LNCaP clone FGC (cell line): ENCODE measurements at regions not wholly inside any gene's neighbourhood (a gene's known extent, or its start where the extent isn't known, plus 50 kb on each side); places are given as distances from the start of the nearest gene placed in this dataset.

Experiments
- DNase-seq: peaks from one replicate; pipeline ENCODE4 v3.0.0-alpha.2; 2011; ENCODE audit warnings: low read depth
- H3K4me3 ChIP-seq: 2 replicates; pipeline ENCODE4 v1.5.1; 2011; ENCODE audit warnings: mild to moderate bottlenecking, low read depth, low read length, control low read depth
- TF ChIP-seq, protein P1 (sequence below): IDR thresholded peaks from 2 replicates; pipeline ENCODE4 v1.5.1; 2012; ENCODE audit warnings: mild to moderate bottlenecking; ENCODE audit not compliant: control insufficient read depth, insufficient read depth; ENCODE audit errors: extremely low read depth

DNA sequence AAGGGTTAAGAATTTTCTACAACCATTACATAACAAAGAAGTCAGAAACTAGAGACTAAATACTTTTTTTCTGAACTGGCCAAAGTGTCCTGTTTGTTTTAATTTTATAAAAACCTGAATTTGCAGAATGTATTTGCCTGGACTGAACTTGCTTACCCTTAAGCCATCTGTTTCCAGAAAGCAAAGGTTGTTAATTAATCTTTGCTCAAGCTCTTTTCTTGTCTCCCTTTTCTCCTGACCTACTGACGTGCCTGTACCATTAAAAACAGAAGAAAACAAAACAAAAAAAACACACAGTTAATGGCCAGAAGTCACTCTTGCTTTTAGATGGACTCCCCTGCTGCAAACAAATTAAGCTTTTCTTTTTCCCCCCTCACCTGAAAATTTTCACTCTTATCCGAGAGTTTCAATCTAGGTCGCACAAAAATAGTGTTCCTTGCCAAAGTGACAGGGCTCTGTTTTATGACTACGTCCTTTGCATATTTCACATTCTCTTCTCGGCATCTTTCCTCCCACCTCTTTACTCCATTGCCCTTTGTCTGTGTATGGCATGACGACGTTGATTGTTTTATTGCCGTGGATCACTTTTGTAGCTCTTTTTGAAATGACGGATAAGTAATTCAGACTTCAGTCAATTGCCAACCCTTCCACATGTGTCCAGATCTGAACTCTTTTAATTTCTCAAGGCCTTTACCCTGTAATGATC, 333.8 kb upstream of the GRIN3A start:
- no peak overlapping the region for H3K4me3 ChIP-seq
- TF ChIP-seq, protein P1, sequence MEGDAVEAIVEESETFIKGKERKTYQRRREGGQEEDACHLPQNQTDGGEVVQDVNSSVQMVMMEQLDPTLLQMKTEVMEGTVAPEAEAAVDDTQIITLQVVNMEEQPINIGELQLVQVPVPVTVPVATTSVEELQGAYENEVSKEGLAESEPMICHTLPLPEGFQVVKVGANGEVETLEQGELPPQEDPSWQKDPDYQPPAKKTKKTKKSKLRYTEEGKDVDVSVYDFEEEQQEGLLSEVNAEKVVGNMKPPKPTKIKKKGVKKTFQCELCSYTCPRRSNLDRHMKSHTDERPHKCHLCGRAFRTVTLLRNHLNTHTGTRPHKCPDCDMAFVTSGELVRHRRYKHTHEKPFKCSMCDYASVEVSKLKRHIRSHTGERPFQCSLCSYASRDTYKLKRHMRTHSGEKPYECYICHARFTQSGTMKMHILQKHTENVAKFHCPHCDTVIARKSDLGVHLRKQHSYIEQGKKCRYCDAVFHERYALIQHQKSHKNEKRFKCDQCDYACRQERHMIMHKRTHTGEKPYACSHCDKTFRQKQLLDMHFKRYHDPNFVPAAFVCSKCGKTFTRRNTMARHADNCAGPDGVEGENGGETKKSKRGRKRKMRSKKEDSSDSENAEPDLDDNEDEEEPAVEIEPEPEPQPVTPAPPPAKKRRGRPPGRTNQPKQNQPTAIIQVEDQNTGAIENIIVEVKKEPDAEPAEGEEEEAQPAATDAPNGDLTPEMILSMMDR = no peak
- no peak for DNase-seq

DNA sequence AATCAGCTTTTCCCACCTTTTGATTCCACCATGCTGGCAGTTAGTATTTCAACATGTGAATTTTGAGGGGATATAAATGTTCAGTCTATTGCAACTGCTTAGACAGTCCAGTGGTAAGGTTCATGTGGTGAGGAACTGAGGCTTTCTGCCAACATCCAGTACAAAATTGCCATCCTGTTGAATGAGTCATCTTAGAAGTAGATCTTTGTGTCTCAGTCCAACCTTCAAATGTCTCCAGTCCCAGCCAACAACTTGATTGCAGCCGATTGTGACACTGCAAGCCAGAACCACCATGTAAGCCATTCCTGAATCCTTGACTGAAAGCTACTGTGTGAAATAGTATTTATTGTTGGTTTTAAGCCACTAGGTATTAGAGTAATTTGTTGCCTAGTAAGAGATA, 331.5 kb upstream of the GRIN3A start:
- TF ChIP-seq, protein P1 = no peak
- DNase-seq = no peak
- H3K4me3 ChIP-seq = no peak overlapping the region

DNA sequence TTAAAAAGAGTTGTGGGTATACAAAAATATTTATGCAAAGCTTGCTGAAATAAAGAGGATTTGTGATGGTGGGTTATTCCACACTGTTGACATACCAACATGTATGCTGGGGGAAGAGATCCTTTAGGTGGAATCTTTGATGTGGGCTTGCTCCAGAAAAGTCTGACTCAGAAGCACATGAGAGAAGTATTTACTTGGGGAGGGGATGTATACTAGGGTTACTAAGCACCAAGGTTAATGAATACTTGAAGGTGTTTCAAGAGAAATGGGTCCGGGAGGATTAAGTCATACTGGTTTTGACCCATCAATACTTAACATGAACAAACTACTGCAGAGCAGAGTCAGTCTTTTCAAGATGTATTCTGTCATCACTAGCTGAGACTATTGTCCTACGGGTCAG, 316.4 kb upstream of the GRIN3A start:
- no peak for DNase-seq
- H3K4me3 ChIP-seq = no peak overlapping the region
- TF ChIP-seq, protein P1 = no peak

DNA sequence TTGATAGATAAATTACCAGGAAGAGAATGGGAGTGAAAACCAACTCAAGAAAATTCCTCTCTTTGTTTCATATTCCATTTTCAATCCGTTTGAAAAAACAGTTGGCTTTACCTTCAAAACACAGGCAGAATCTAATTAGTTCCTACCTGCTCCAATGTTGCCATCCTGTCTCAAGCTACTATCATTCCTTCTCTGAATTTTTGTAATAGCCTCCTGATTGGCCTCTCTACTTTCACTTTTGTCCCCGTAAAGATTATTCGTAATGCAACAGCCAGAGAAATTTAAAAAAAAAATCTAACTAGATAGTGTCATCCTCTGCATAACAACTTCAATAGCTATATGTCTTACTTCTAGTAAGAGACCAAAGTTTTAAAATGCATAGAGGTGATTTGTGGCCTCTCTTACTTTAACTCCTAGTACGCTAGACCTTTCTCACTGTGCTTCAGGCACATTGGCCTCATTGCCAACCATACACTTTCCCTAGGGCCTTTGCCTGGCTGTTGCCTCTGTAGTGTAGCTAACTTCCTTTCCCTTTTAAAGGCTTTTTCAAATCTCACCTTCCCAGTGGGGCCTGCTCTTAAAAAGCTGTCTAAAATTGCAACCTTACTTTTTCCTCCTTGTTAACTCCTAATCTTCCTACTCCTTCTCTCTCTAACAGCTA, 311.3 kb upstream of the GRIN3A start:
- DNase-seq = no peak
- no peak overlapping the region for H3K4me3 ChIP-seq
- TF ChIP-seq, protein P1 = no peak

DNA sequence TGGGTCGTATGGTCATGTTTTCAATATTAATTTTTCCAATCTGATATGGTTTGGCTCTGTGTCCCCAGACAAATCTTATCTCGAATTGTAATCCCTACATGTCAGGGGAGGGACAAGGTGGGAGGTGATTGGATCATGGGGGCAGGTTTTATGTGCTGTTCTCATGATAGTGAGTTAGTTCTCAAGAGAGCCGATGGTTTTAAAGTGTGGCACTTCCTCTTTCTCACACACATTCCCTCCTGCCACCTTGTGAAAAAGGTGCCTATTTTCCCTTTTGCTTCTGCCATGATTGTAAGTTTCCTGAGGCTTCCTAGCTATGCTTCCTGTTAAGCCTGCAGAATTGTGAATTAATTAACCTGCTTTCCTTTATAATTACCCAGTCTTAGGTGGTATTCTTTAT, 309.1 kb upstream of the GRIN3A start:
- no peak for DNase-seq
- H3K4me3 ChIP-seq = no peak overlapping the region
- TF ChIP-seq, protein P1 = no peak

DNA sequence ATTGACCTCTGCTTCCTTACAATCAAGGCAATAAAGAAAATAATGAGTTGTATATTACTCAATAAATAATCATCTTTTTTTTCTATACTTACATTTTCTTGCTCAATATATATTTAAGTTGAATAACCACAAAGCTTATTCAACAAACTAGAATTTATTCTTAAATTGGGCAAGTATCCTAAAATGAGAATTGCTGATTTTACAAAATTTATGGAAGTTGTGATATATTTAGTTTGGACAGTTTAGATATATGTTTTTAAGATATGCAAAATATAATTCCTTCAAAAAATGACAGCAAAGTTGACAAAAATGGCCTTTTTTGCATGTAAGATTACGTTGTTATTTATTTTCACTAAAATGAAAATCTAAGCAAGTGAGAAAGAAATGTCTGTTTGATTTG, 305.7 kb upstream of the GRIN3A start:
- H3K4me3 ChIP-seq = no peak overlapping the region
- TF ChIP-seq, protein P1 = no peak
- no peak for DNase-seq

- no peak for DNase-seq
- TF ChIP-seq, protein P1 = no peak
- H3K4me3 ChIP-seq = no peak overlapping the region
Observed at GRCh38 chr9:102038006-102038405, 299.6 kb upstream of the GRIN3A start.
